H9 (cell line): ENCODE measurements at regions not wholly inside any gene's neighbourhood (a gene's known extent, or its start where the extent isn't known, plus 50 kb on each side); places are given as distances from the start of the nearest gene placed in this dataset.

Source experiments
- DNase-seq: peaks from one replicate; pipeline ENCODE4 v3.0.0-alpha.2; 2017
- H2AFZ ChIP-seq: one replicate; pipeline ENCODE4 v1.6.1; 2013; ENCODE audit warnings: mild to moderate bottlenecking, low read length, control low read depth, moderate library complexity
- H2AK5ac ChIP-seq: 2 replicates; pipeline ENCODE4 v1.6.1; 2013; ENCODE audit warnings: low read length, control low read depth, mixed read lengths; ENCODE audit not compliant: insufficient read length
- H2BK120ac ChIP-seq: one replicate; pipeline ENCODE4 v1.6.1; 2013; ENCODE audit warnings: low read depth, mild to moderate bottlenecking, low read length, control low read depth, inconsistent platforms; ENCODE audit not compliant: poor library complexity, severe bottlenecking
- H2BK12ac ChIP-seq: 2 replicates; pipeline ENCODE4 v1.6.1; 2013; ENCODE audit warnings: low read length, control low read depth, mixed read lengths, low read depth; ENCODE audit not compliant: insufficient read length
- H2BK15ac ChIP-seq: 2 replicates; pipeline ENCODE4 v1.6.1; 2013; ENCODE audit warnings: low read depth, low read length, control low read depth
- H2BK20ac ChIP-seq: one replicate; pipeline ENCODE4 v1.6.1; 2013; ENCODE audit warnings: low read depth, mild to moderate bottlenecking, low read length, control low read depth, inconsistent platforms; ENCODE audit not compliant: poor library complexity, severe bottlenecking
- H2BK5ac ChIP-seq: 2 replicates; pipeline ENCODE4 v1.6.1; 2013; ENCODE audit warnings: low read length, control low read depth, mixed read lengths; ENCODE audit not compliant: insufficient read length
- H3K14ac ChIP-seq: 2 replicates; pipeline ENCODE4 v1.6.1; 2013; ENCODE audit warnings: low read length, control low read depth; ENCODE audit not compliant: insufficient read depth
- H3K18ac ChIP-seq: 2 replicates; pipeline ENCODE4 v1.6.1; 2013; ENCODE audit warnings: low read depth, mild to moderate bottlenecking, mixed read lengths, low read length, control low read depth; ENCODE audit not compliant: insufficient read length
- H3K23ac ChIP-seq: 2 replicates; pipeline ENCODE4 v1.6.1; 2013; ENCODE audit warnings: low read length, control low read depth, mixed read lengths, low read depth; ENCODE audit not compliant: insufficient read length
- H3K23me2 ChIP-seq: 2 replicates; pipeline ENCODE4 v1.6.1; 2013; ENCODE audit warnings: low read depth, mild to moderate bottlenecking, mixed read lengths, low read length, control low read depth; ENCODE audit not compliant: insufficient read length, poor library complexity, severe bottlenecking
- H3K27ac ChIP-seq: 2 replicates; pipeline ENCODE4 v1.5.1; 2013; ENCODE audit warnings: low read length, control low read depth, mixed read lengths, low read depth; ENCODE audit not compliant: insufficient read length
- H3K27me3 ChIP-seq: 2 replicates; pipeline ENCODE4 v1.6.1; 2013; ENCODE audit warnings: low read length, control low read depth, inconsistent platforms; ENCODE audit not compliant: insufficient read depth
- H3K4ac ChIP-seq: 2 replicates; pipeline ENCODE4 v1.6.1; 2013; ENCODE audit warnings: low read depth, mild to moderate bottlenecking, control low read depth, inconsistent platforms, low read length, moderate library complexity
- H3K4me1 ChIP-seq: 2 replicates; pipeline ENCODE4 v1.6.1; 2013; ENCODE audit warnings: low read length, control low read depth, inconsistent platforms; ENCODE audit not compliant: insufficient read depth
- H3K4me2 ChIP-seq: 2 replicates; pipeline ENCODE4 v1.6.1; 2013; ENCODE audit warnings: low read length, control low read depth, mixed read lengths; ENCODE audit not compliant: insufficient read length, insufficient read depth
- H3K56ac ChIP-seq: 2 replicates; pipeline ENCODE4 v1.6.1; 2013; ENCODE audit warnings: low read depth, mild to moderate bottlenecking, mixed read lengths, low read length, control low read depth; ENCODE audit not compliant: insufficient read length
- H3K79me1 ChIP-seq: 2 replicates; pipeline ENCODE4 v1.6.1; 2013; ENCODE audit warnings: low read depth, mild to moderate bottlenecking, moderate library complexity, low read length, control low read depth, inconsistent platforms; ENCODE audit not compliant: insufficient read depth, poor library complexity, severe bottlenecking
- H3K79me2 ChIP-seq: 2 replicates; pipeline ENCODE4 v1.6.1; 2013; ENCODE audit warnings: low read length, control low read depth, inconsistent platforms; ENCODE audit not compliant: insufficient read depth
- H3K9ac ChIP-seq: 2 replicates; pipeline ENCODE4 v1.6.1; 2013; ENCODE audit warnings: low read length, control low read depth, mixed read lengths; ENCODE audit not compliant: insufficient read length; ENCODE audit errors: extremely low read depth
- H3K9me3 ChIP-seq: one replicate; pipeline ENCODE4 v1.6.1; 2013; ENCODE audit warnings: low read depth, low read length, inconsistent platforms; ENCODE audit not compliant: control insufficient read depth
- H3T11ph ChIP-seq: one replicate; pipeline ENCODE4 v1.6.1; 2013; ENCODE audit warnings: mild to moderate bottlenecking, low read length, control low read depth, inconsistent platforms
- H4K20me1 ChIP-seq: one replicate; pipeline ENCODE4 v1.6.1; 2013; ENCODE audit not compliant: control insufficient read depth, insufficient read length, insufficient read depth
- H4K5ac ChIP-seq: 2 replicates; pipeline ENCODE4 v1.6.1; 2013; ENCODE audit warnings: low read depth, mild to moderate bottlenecking, mixed read lengths, low read length, control low read depth; ENCODE audit not compliant: insufficient read length
- H4K8ac ChIP-seq: replicated peaks from 2 replicates; pipeline ENCODE4 v1.6.1; 2013; ENCODE audit warnings: low read length, control low read depth, mixed read lengths, low read depth; ENCODE audit not compliant: insufficient read length
- H4K91ac ChIP-seq: 2 replicates; pipeline ENCODE4 v1.6.1; 2013; ENCODE audit warnings: low read depth, mild to moderate bottlenecking, moderate library complexity, mixed read lengths, low read length, control low read depth; ENCODE audit not compliant: insufficient read length
- H3K27ac Mint-ChIP-seq, 3 experiments: 2 replicates in 2 of 3; 3 replicates in 1 of 3; pipeline ENCODE4 v1.8.0; 2020 to 2021; ENCODE audit warnings: mixed read lengths in 3 of 3, mild to moderate bottlenecking in 1 of 3, moderate library complexity in 1 of 3
- H3K27me3 Mint-ChIP-seq: 2 replicates; pipeline ENCODE4 v1.8.0; 2021; ENCODE audit warnings: low read depth, mild to moderate bottlenecking, moderate library complexity, mixed read lengths
- H3K36me3 Mint-ChIP-seq, 3 experiments: 2 replicates in 2 of 3; 3 replicates in 1 of 3; pipeline ENCODE4 v1.8.0; 2020 to 2021; ENCODE audit warnings: low read depth in 3 of 3, mixed read lengths in 3 of 3; ENCODE audit not compliant: insufficient read depth in 1 of 3
- H3K4me1 Mint-ChIP-seq, 2 experiments: 2 replicates each; pipeline ENCODE4 v1.8.0; 2020; ENCODE audit warnings: mixed read lengths in 2 of 2
- H3K4me3 Mint-ChIP-seq, 2 experiments: 2 replicates in 1 of 2; 3 replicates in 1 of 2; pipeline ENCODE4 v1.8.0; 2020 to 2021; ENCODE audit warnings: mild to moderate bottlenecking in 2 of 2, mixed read lengths in 2 of 2, moderate library complexity in 1 of 2
- H3K9me3 Mint-ChIP-seq, 2 experiments: 2 replicates in 1 of 2; 3 replicates in 1 of 2; pipeline ENCODE4 v1.8.0; 2020; ENCODE audit warnings: mild to moderate bottlenecking in 2 of 2, mixed read lengths in 2 of 2, moderate library complexity in 1 of 2
- CTCF ChIP-seq: fragments of 200-600 bp; sonication (generic); conservative IDR thresholded peaks from 3 replicates; pipeline ENCODE4 v1.8.0; 2021; ENCODE audit warnings: antibody characterized with exemption, mild to moderate bottlenecking
- WGBS: extraction: QIAGEN DNeasy Blood & Tissue Kit; methylation state at CpG from one replicate; pipeline ENCODE4 v1.1.7; 2013; ENCODE audit warnings: missing lambda C conversion rate, low lambda C conversion rate, mixed read lengths; ENCODE audit not compliant: insufficient read length; ENCODE audit errors: extremely low coverage; 5-methylcytosine and 5-hydroxymethylcytosine counted together

- no peak overlapping the region for H3K56ac ChIP-seq
- H3K4ac ChIP-seq, result no peak overlapping the region
- H3K27ac Mint-ChIP-seq, result no peak overlapping the region
- no peak overlapping the region for H3K4me3 Mint-ChIP-seq
- H3K27ac ChIP-seq, result no peak overlapping the region
- peaks cover 2% of the 10 kb centered on the region; the same call in 1 of the 2 replicates for H3K27me3 Mint-ChIP-seq
- H4K20me1 ChIP-seq, result no peaks in the 10 kb centered on the region
- no peaks in the 10 kb centered on the region for H3K27me3 ChIP-seq
- no peak overlapping the region for H2BK5ac ChIP-seq
- no peak overlapping the region for H3K14ac ChIP-seq
- no peak overlapping the region for H4K91ac ChIP-seq
- no peak for DNase-seq
- H3K4me1 ChIP-seq, result no peaks in the 10 kb centered on the region
- H3K4me1 Mint-ChIP-seq, result no peaks in the 10 kb centered on the region
- no peak for TF ChIP-seq CTCF
- no peaks in the 10 kb centered on the region for H3K23me2 ChIP-seq
- H4K5ac ChIP-seq, result no peak overlapping the region
- H2BK20ac ChIP-seq, result no peak overlapping the region
- H3K79me1 ChIP-seq, result no peaks in the 10 kb centered on the region
- H2BK15ac ChIP-seq, result no peak overlapping the region
- peaks cover 5 to 18% (median 9%) of the 10 kb centered on the region in 3 experiments; a peak in 6 of 7 replicates for H3K36me3 Mint-ChIP-seq
- H3K4me2 ChIP-seq, result no peak overlapping the region
- no peak overlapping the region for H2AFZ ChIP-seq
- peaks cover 9% of the 10 kb centered on the region for H3K9me3 ChIP-seq
- H3K9ac ChIP-seq, result no peak overlapping the region
- no peak overlapping the region for H3K23ac ChIP-seq
- no peak overlapping the region for H2AK5ac ChIP-seq
- H2BK120ac ChIP-seq, result no peak overlapping the region
- H3K79me2 ChIP-seq, result no peaks in the 10 kb centered on the region
- H3T11ph ChIP-seq, result no peak overlapping the region
- H4K8ac ChIP-seq, result no peak overlapping the region
- H3K9me3 Mint-ChIP-seq, result peaks cover 20 to 21% of the 10 kb centered on the region in 2 experiments
- WGBS, result no CpG with 5 or more reads among the region's 3 CpGs
- H2BK12ac ChIP-seq, result no peak overlapping the region
- no peak overlapping the region for H3K18ac ChIP-seq
These were observed 160.9 kb downstream of the TBX15 start for GRCh38 chr1:118827207-118827606.
